ENCODE measurements at regions not wholly inside any gene's neighbourhood (a gene's known extent, or its start where the extent isn't known, plus 50 kb on each side); places are given as distances from the start of the nearest gene placed in this dataset.

DNA sequence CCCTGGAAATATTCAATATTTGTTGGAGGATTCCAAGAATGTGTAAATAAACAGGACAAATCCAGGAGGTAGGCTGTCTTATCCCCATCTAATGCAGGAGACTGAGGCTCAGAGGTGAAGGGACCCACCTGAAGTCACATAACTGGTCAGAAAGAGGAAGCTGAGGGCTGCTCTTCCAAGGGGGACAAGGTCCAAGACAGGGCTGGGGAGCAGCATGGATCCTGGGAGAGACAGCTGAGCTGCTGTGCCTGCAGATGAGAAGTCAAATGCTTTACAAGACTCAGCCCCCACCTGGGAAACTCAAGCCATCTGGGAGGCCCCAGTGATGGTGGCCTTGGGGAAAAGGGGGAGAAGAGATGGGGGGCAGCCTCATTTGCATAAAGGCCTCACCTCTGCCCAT, 224.4 kb downstream of the PTPRU start:
- TF ChIP-seq TAF1 (IDR thresholded peaks at IDR 0.05; ENCODE audit: borderline replicate concordance, insufficient read depth, low read length) (no peak), SIN3A (IDR thresholded peaks at IDR 0.05; ENCODE audit: borderline replicate concordance, insufficient read depth, low read length) (no peak), FOXP2 (optimal IDR thresholded peaks at IDR 0.05; ENCODE audit: borderline replicate concordance, extremely low read depth, extremely low read length, insufficient read depth) (no peak)
- TF ChIP-seq, protein P1, sequence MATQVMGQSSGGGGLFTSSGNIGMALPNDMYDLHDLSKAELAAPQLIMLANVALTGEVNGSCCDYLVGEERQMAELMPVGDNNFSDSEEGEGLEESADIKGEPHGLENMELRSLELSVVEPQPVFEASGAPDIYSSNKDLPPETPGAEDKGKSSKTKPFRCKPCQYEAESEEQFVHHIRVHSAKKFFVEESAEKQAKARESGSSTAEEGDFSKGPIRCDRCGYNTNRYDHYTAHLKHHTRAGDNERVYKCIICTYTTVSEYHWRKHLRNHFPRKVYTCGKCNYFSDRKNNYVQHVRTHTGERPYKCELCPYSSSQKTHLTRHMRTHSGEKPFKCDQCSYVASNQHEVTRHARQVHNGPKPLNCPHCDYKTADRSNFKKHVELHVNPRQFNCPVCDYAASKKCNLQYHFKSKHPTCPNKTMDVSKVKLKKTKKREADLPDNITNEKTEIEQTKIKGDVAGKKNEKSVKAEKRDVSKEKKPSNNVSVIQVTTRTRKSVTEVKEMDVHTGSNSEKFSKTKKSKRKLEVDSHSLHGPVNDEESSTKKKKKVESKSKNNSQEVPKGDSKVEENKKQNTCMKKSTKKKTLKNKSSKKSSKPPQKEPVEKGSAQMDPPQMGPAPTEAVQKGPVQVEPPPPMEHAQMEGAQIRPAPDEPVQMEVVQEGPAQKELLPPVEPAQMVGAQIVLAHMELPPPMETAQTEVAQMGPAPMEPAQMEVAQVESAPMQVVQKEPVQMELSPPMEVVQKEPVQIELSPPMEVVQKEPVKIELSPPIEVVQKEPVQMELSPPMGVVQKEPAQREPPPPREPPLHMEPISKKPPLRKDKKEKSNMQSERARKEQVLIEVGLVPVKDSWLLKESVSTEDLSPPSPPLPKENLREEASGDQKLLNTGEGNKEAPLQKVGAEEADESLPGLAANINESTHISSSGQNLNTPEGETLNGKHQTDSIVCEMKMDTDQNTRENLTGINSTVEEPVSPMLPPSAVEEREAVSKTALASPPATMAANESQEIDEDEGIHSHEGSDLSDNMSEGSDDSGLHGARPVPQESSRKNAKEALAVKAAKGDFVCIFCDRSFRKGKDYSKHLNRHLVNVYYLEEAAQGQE (IDR thresholded peaks at IDR 0.05; ENCODE audit: insufficient read depth in 1 of 2, low read depth in 2 of 2, low read length in 2 of 2), result no peak

Data from PFSK-1 (cell line).